ENCODE measurements at regions not wholly inside any gene's neighbourhood (a gene's known extent, or its start where the extent isn't known, plus 50 kb on each side); places are given as distances from the start of the nearest gene placed in this dataset.

DNA sequence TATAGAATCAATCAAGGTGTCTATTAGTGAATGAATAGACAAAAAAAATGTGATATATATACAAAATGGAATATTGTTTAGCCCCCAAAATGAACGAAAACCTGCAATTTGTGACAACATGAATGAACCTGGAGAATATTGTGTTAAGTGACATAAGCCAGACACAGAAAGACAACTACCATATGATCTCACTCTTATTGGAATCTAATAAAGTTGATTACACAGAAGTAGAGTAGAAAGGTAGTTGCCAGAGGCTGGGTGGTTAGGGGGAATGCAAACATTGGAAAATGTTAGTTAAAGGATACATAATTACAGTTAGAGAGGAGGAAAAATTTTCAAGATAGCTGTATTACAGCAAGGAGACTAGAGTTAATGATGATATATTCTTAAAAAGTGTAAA lies 1962.3 kb downstream of the EFNA5 start:
- TF ChIP-seq CTCF (conservative IDR thresholded peaks at IDR 0.05; ENCODE audit: low read depth, low read length) (no peak), EZH2 (IDR thresholded peaks at IDR 0.05; ENCODE audit: borderline replicate concordance, low read depth, low read length, poor library complexity, severe bottlenecking) (no peak)

Data from A673 (cell line).